Colonic mucosa (tissue), 4 donors: ENCODE measurements at regions not wholly inside any gene's neighbourhood (a gene's known extent, or its start where the extent isn't known, plus 50 kb on each side); places are given as distances from the start of the nearest gene placed in this dataset.

Experiments
- DNase-seq: peaks from one replicate; pipeline ENCODE4 v3.0.0-alpha.2; 2020
- H3K27ac ChIP-seq: fragments of 200-600 bp; one replicate; pipeline ENCODE4 v1.8.0; 2021
- H3K27me3 ChIP-seq: fragments of 200-600 bp; one replicate; pipeline ENCODE4 v1.8.0; 2021
- H3K36me3 ChIP-seq: fragments of 200-600 bp; one replicate; pipeline ENCODE4 v1.8.0; 2021
- H3K4me1 ChIP-seq: fragments of 200-600 bp; one replicate; pipeline ENCODE4 v1.8.0; 2021; ENCODE audit warnings: mild to moderate bottlenecking
- H3K4me3 ChIP-seq: fragments of 200-600 bp; one replicate; pipeline ENCODE4 v1.8.0; 2021
- H3K9ac ChIP-seq, 2 donors: one replicate each; pipeline ENCODE4 v1.7.0; 2013; ENCODE audit warnings: control low read depth in 2 of 2, low read depth in 2 of 2, low read length in 2 of 2
- H3K9me3 ChIP-seq: fragments of 200-600 bp; one replicate; pipeline ENCODE4 v1.8.0; 2021
- CTCF ChIP-seq: fragments of 200-600 bp; IDR thresholded peaks from one replicate; pipeline ENCODE4 v1.8.0; 2022; ENCODE audit warnings: antibody characterized with exemption, mild to moderate bottlenecking
- intact Hi-C: fragments of 100-400 bp; cut with DNase I; formaldehyde crosslinking; loops from one replicate; pipeline ENCODE4 v1.14.1; 2022
- donor health status: healthy.
- donor health status: DM: no; HTN: no; CAD: no.
- donor health status: DM: no; HTN: no; CAD: no.

- no peak overlapping the region for H3K4me3 ChIP-seq
- H3K27me3 ChIP-seq, result no peaks in the 10 kb centered on the region
- no peak overlapping the region for H3K9ac ChIP-seq
- no peak for DNase-seq
- intact Hi-C loops, result no loop called here
- no peaks in the 10 kb centered on the region for H3K36me3 ChIP-seq
- no peak for TF ChIP-seq CTCF
- H3K9me3 ChIP-seq, result no peaks in the 10 kb centered on the region
- H3K27ac ChIP-seq, result no peak overlapping the region
- H3K4me1 ChIP-seq, result no peaks in the 10 kb centered on the region
Observed at GRCh38 chr4:62490635-62491034, 1290.5 kb downstream of the ADGRL3 start.

- Histone ChIP-seq H3K36me3 (no peaks in the 10 kb centered on the region), H3K4me3 (no peak overlapping the region), H3K27ac (no peak overlapping the region), H3K9me3 (no peaks in the 10 kb centered on the region), H3K9ac (no peak overlapping the region), H3K4me1 (no peaks in the 10 kb centered on the region), H3K27me3 (no peaks in the 10 kb centered on the region)
- no peak for DNase-seq
- intact Hi-C loops, result no loop called here
- TF ChIP-seq CTCF, result no peak
Observed at GRCh38 chr4:62487016-62487415, 1286.9 kb downstream of the ADGRL3 start.

GRCh38 chr4:62484357-62484756 lies 1284.2 kb downstream of the ADGRL3 start:
- H3K9me3 ChIP-seq, result no peaks in the 10 kb centered on the region
- peak; percentile 44 for DNase-seq
- no peak overlapping the region for H3K9ac ChIP-seq
- no peaks in the 10 kb centered on the region for H3K4me1 ChIP-seq
- intact Hi-C loops, result no loop called here
- H3K27ac ChIP-seq, result no peak overlapping the region
- no peaks in the 10 kb centered on the region for H3K36me3 ChIP-seq
- no peaks in the 10 kb centered on the region for H3K27me3 ChIP-seq
- TF ChIP-seq CTCF, result no peak
- no peak overlapping the region for H3K4me3 ChIP-seq

- intact Hi-C loops, result no loop called here
- no peak overlapping the region for H3K4me3 ChIP-seq
- H3K36me3 ChIP-seq, result no peaks in the 10 kb centered on the region
- no peak overlapping the region for H3K9ac ChIP-seq
- H3K27ac ChIP-seq, result no peak overlapping the region
- H3K27me3 ChIP-seq, result no peaks in the 10 kb centered on the region
- H3K4me1 ChIP-seq, result no peaks in the 10 kb centered on the region
- no peak for TF ChIP-seq CTCF
- DNase-seq, result no peak
- no peaks in the 10 kb centered on the region for H3K9me3 ChIP-seq
Observed at GRCh38 chr4:62482355-62482754, 1282.2 kb downstream of the ADGRL3 start.

- no peak for DNase-seq
- intact Hi-C loops, result no loop called here
Observed at GRCh38 chr4:62475596-62475995, 1275.5 kb downstream of the ADGRL3 start.

More at GRCh38 chr4:62475596-62475995, 1275.5 kb downstream of the ADGRL3 start:
- Histone ChIP-seq H3K27ac (no peak overlapping the region), H3K4me3 (no peak overlapping the region), H3K9me3 (no peaks in the 10 kb centered on the region), H3K27me3 (no peaks in the 10 kb centered on the region), H3K9ac (no peak overlapping the region), H3K36me3 (no peaks in the 10 kb centered on the region), H3K4me1 (no peaks in the 10 kb centered on the region)
- TF ChIP-seq CTCF, result no peak
